PC-3 (cell line): ENCODE measurements at regions not wholly inside any gene's neighbourhood (a gene's known extent, or its start where the extent isn't known, plus 50 kb on each side); places are given as distances from the start of the nearest gene placed in this dataset.

ENCODE experiments used
- EZH2 ChIP-seq: fragments of 300-600 bp; sonication (generic); IDR thresholded peaks from one replicate; pipeline ENCODE4 v1.6.1; 2017; ENCODE audit warnings: antibody characterized with exemption, mild to moderate bottlenecking, low read length; ENCODE audit not compliant: unreplicated experiment
- TF ChIP-seq, protein P1 (sequence below): fragments of 300-600 bp; sonication (generic); conservative IDR thresholded peaks from 2 replicates; pipeline ENCODE4 v1.5.1; 2017; ENCODE audit warnings: antibody characterized with exemption, low read depth, mild to moderate bottlenecking, low read length

DNA sequence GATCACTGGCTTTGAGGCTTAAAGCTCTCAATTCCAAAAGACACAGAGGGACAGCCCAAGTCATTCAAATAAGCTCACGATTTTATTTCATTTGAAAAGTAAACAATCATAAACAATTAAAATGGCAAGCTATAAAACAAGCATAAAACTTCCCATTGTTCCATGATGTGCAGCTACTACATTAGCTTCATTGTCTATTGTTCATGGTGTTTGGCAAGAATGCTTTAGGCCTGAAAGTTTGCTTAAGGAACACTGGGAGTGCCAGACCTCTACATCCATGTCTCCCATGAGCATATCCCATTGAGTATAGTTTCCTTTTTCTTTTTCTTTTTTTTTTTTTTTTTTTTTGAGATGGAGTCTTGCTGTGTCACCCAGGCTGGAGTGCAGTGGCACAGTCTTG is 286.1 kb upstream of the ESRRG start:
- TF ChIP-seq, protein P1, sequence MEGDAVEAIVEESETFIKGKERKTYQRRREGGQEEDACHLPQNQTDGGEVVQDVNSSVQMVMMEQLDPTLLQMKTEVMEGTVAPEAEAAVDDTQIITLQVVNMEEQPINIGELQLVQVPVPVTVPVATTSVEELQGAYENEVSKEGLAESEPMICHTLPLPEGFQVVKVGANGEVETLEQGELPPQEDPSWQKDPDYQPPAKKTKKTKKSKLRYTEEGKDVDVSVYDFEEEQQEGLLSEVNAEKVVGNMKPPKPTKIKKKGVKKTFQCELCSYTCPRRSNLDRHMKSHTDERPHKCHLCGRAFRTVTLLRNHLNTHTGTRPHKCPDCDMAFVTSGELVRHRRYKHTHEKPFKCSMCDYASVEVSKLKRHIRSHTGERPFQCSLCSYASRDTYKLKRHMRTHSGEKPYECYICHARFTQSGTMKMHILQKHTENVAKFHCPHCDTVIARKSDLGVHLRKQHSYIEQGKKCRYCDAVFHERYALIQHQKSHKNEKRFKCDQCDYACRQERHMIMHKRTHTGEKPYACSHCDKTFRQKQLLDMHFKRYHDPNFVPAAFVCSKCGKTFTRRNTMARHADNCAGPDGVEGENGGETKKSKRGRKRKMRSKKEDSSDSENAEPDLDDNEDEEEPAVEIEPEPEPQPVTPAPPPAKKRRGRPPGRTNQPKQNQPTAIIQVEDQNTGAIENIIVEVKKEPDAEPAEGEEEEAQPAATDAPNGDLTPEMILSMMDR, result no peak
- TF ChIP-seq EZH2, result no peak
